GM12878 (cell line): ENCODE measurements at regions not wholly inside any gene's neighbourhood (a gene's known extent, or its start where the extent isn't known, plus 50 kb on each side); places are given as distances from the start of the nearest gene placed in this dataset.

Source experiments
- ATAC-seq: fragments of 200-7000 bp; cut with Tn5 transposase; 3 replicates; pipeline ENCODE4 v1.9.1; 2020; ENCODE audit warnings: mild to moderate bottlenecking, moderate library complexity
- BruUV-seq: library from RNA; stranded (reverse); fragments of 400-500 nt; replicated peaks from 2 replicates; lab custom pipeline; 2021; lab: Mats Ljungman, UMichigan
- CTCF ChIA-PET: fragments of 300-600 bp; sonication (Branson Sonifier 250); formaldehyde crosslinking; extraction: SDS; loops from one replicate; lab custom pipeline; 2021; ENCODE audit warnings: inconsistent platforms; lab: Yijun Ruan, JAX
- POLR2A ChIA-PET: fragments of 350-600 bp; formaldehyde crosslinking; extraction: SDS; loops from one replicate; lab custom pipeline; 2021; ENCODE audit warnings: inconsistent platforms; lab: Charles Lee
- RAD21 ChIA-PET: fragments of 300-600 bp; sonication (Branson Sonifier 250); formaldehyde crosslinking; loops from one replicate; lab custom pipeline; 2023; ENCODE audit warnings: antibody characterized with exemption; ENCODE audit not compliant: unreplicated experiment; lab: Charles Lee
- SMC1A ChIA-PET: fragments of 300-600 bp; sonication (Branson Sonifier 250); formaldehyde crosslinking; loops from one replicate; lab custom pipeline; 2023; ENCODE audit not compliant: unreplicated experiment, uncharacterized antibody; lab: Charles Lee
- DNase-seq: peaks from one replicate; pipeline ENCODE4 v3.0.0-alpha.2; 2011; ENCODE audit warnings: low read depth, low spot score
- FAIRE-seq: peaks from 3 replicates; lab custom pipeline; 2011; peaks lifted over from hg19 to GRCh38; lab: Jason Lieb, UNC
- H2AFZ ChIP-seq: 2 replicates; pipeline ENCODE4 v1.6.0; 2011; ENCODE audit warnings: low read depth, low read length, control low read depth; ENCODE audit not compliant: control insufficient read depth
- H3K27ac ChIP-seq: 2 replicates; pipeline ENCODE4 v1.5.1; 2011; ENCODE audit warnings: control low read depth; ENCODE audit not compliant: control insufficient read depth, insufficient read depth
- H3K27me3 ChIP-seq, 2 experiments: replicated peaks in 1 of 2; 2 replicates each; pipeline versions ENCODE4 v1.6.0 to v1.6.1; 2011; ENCODE audit warnings: low read length in 1 of 2; ENCODE audit not compliant: control insufficient read depth in 2 of 2, insufficient read depth in 2 of 2
- H3K36me3 ChIP-seq, 2 experiments: 2 replicates each; pipeline ENCODE4 v1.5.1; 2011; ENCODE audit warnings: low read length in 1 of 2; ENCODE audit not compliant: control insufficient read depth in 2 of 2, insufficient read depth in 2 of 2
- H3K4me1 ChIP-seq: 2 replicates; pipeline ENCODE4 v1.6.1; 2011; ENCODE audit warnings: mild to moderate bottlenecking, low read length, moderate library complexity, mixed read lengths; ENCODE audit not compliant: control insufficient read depth, insufficient read depth
- H3K4me2 ChIP-seq: 2 replicates; pipeline ENCODE4 v1.6.0; 2011; ENCODE audit warnings: control low read depth; ENCODE audit not compliant: control insufficient read depth, insufficient read depth
- H3K4me3 ChIP-seq: fragments of 200-600 bp; sonication (generic); 2 replicates; pipeline ENCODE4 v1.5.1; 2016
- H3K79me2 ChIP-seq: 2 replicates; pipeline ENCODE4 v1.6.0; 2011; ENCODE audit warnings: low read length; ENCODE audit not compliant: control insufficient read depth, insufficient read depth
- H3K9ac ChIP-seq: 2 replicates; pipeline ENCODE4 v1.8.0; 2011; ENCODE audit warnings: low read length, control low read depth, mixed read lengths; ENCODE audit not compliant: control insufficient read depth, insufficient read depth
- H3K9me3 ChIP-seq: replicated peaks from 3 replicates; pipeline ENCODE4 v1.5.1; 2011; ENCODE audit warnings: mild to moderate bottlenecking, low read length; ENCODE audit not compliant: control insufficient read depth, insufficient read depth
- H4K20me1 ChIP-seq: 2 replicates; pipeline ENCODE4 v1.6.0; 2011; ENCODE audit not compliant: control insufficient read depth, insufficient read depth
- ATF2 ChIP-seq: IDR thresholded peaks from 2 replicates; pipeline ENCODE4 v1.6.1; 2012; ENCODE audit warnings: low read length, inconsistent platforms
- BRCA1 ChIP-seq: IDR thresholded peaks from 2 replicates; pipeline ENCODE4 v1.6.1; 2011; ENCODE audit warnings: low read depth, low read length, improper control_type of control experiment
- MLLT1 ChIP-seq: fragments of 450-650 bp; IDR thresholded peaks from 2 replicates; pipeline ENCODE4 v1.6.1; 2016; ENCODE audit warnings: mild to moderate bottlenecking
- NFYA ChIP-seq: IDR thresholded peaks from 2 replicates; pipeline ENCODE4 v1.6.1; 2011; ENCODE audit warnings: low read depth, mild to moderate bottlenecking, low read length, improper control_type of control experiment, borderline replicate concordance
- NFYB ChIP-seq: IDR thresholded peaks from 2 replicates; pipeline ENCODE4 v1.6.1; 2011; ENCODE audit warnings: low read depth, mild to moderate bottlenecking, low read length, improper control_type of control experiment, moderate library complexity; ENCODE audit not compliant: insufficient read depth
- PML ChIP-seq: IDR thresholded peaks from 2 replicates; pipeline ENCODE4 v1.6.1; 2012; ENCODE audit warnings: low read length, inconsistent platforms
- RELA ChIP-seq: fragments of 450-650 bp; IDR thresholded peaks from 2 replicates; pipeline ENCODE4 v1.8.0; 2014; ENCODE audit warnings: borderline replicate concordance; ENCODE audit not compliant: partially characterized antibody
- SIN3A ChIP-seq: IDR thresholded peaks from 2 replicates; pipeline ENCODE4 v1.6.1; 2012; ENCODE audit warnings: low read depth, low read length, improper control_type of control experiment
- SUPT20H ChIP-seq: IDR thresholded peaks from 2 replicates; pipeline ENCODE4 v1.6.1; 2011; ENCODE audit warnings: low read depth, mild to moderate bottlenecking, low read length, moderate library complexity, borderline replicate concordance; ENCODE audit not compliant: control insufficient read depth
- ZSCAN29 ChIP-seq: fragments of 450-650 bp; IDR thresholded peaks from 2 replicates; pipeline ENCODE4 v1.6.1; 2017; ENCODE audit warnings: mild to moderate bottlenecking, moderate library complexity
- WGBS: methylation state at CpG from one replicate; pipeline ENCODE4 v1.1.6; 2016; ENCODE audit warnings: low lambda C conversion rate; ENCODE audit not compliant: insufficient replicate concordance, insufficient coverage; ENCODE audit errors: missing lambda C conversion rate; 5-methylcytosine and 5-hydroxymethylcytosine counted together
- in situ Hi-C: fragments of 300-500 bp; cut with MboI; formaldehyde crosslinking; loops from 9 replicates; pipeline ENCODE4 v1.14.3; 2018; ENCODE audit warnings: mixed read lengths
- intact Hi-C: fragments of 100-400 bp; cut with micrococcal nuclease; formaldehyde crosslinking; loops from one replicate; pipeline ENCODE4 v1.14.2; 2022; ENCODE audit not compliant: unreplicated experiment
- TF ChIP-seq, protein P1 (sequence below): IDR thresholded peaks from 2 replicates; pipeline ENCODE4 v1.6.1; 2012; ENCODE audit warnings: low read depth, low read length, improper control_type of control experiment
- TF ChIP-seq, protein P2 (sequence below): IDR thresholded peaks from 2 replicates; pipeline ENCODE4 v1.6.1; 2011; ENCODE audit warnings: low read depth, low read length, improper control_type of control experiment, borderline replicate concordance

GRCh38 chr13:53863520-53863919 is 834.9 kb downstream of the OLFM4 start:
- Histone ChIP-seq H3K36me3 (no peaks in the 10 kb centered on the region), H3K79me2 (no peaks in the 10 kb centered on the region), H4K20me1 (no peaks in the 10 kb centered on the region), H3K27ac (no peak overlapping the region), H3K9ac (no peak overlapping the region), H3K9me3 (no peaks in the 10 kb centered on the region), H3K4me1 (no peaks in the 10 kb centered on the region), H3K4me2 (no peak overlapping the region), H2AFZ (no peak overlapping the region), H3K27me3 (no peaks in the 10 kb centered on the region), H3K4me3 (no peak overlapping the region)
- intact Hi-C loops (no loop called here), in situ Hi-C loops (no loop called here)
- TF ChIP-seq MLLT1 (no peak), NFYB (no peak), SUPT20H (no peak), NFYA (no peak)
- FAIRE-seq (no peak), DNase-seq (no peak), ATAC-seq (no peak)
- CTCF ChIA-PET = interaction anchor here (1.6 kb wide), 1 partner anchor 81 kb away, joined by 3 read pairs; no protein-coding TSS in a partner anchor
- WGBS = 33% methylated on average over 1 of the region's 1 CpG
- BruUV-seq = no TSS peak
- SMC1A ChIA-PET = interaction anchor here (0.7 kb wide), 1 partner anchor 138 kb away, joined by 3 read pairs; no protein-coding TSS in a partner anchor
- POLR2A ChIA-PET = no interaction called here
- RAD21 ChIA-PET = no interaction called here

DNA sequence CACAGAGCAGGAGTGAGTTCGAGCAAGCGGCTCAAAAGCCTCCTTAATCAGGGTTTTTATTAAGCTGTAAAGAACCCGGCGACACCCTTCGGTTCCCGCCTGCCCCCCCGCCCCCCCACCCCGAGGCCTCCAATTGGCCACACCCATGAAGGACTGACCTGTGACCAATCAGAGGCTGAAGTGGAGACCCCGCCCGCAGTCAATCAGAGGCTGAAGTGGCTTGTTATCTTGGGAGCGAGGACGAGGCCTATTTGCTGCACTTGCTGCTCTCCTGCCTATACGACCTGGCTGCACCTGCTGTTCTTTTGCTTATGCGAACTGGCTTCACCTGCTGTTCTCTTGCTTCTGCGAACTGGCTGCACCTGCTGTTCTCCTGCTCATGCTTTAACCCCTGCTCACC is 844.9 kb downstream of the OLFM4 start:
- Histone ChIP-seq H3K79me2 (no peaks in the 10 kb centered on the region), H3K4me3 (no peak overlapping the region), H3K9me3 (no peaks in the 10 kb centered on the region), H3K27me3 (no peaks in the 10 kb centered on the region), H3K9ac (no peak overlapping the region), H3K27ac (no peak overlapping the region), H3K4me1 (no peaks in the 10 kb centered on the region), H4K20me1 (no peaks in the 10 kb centered on the region), H3K4me2 (no peak overlapping the region), H3K36me3 (no peaks in the 10 kb centered on the region), H2AFZ (no peak overlapping the region)
- BruUV-seq = no TSS peak
- in situ Hi-C loops (no loop called here), intact Hi-C loops (no loop called here)
- CTCF ChIA-PET = no interaction called here
- no peak for ATAC-seq
- RAD21 ChIA-PET = no interaction called here
- no peak for DNase-seq
- POLR2A ChIA-PET = no interaction called here
- SMC1A ChIA-PET = no interaction called here
- FAIRE-seq = no peak
- WGBS = 48% methylated on average over 13 of the region's 15 CpGs
- TF ChIP-seq ATF2 (no peak), SIN3A (no peak), RELA (no peak), ZSCAN29 (no peak), PML (no peak), BRCA1 (no peak)
- TF ChIP-seq, protein P1, sequence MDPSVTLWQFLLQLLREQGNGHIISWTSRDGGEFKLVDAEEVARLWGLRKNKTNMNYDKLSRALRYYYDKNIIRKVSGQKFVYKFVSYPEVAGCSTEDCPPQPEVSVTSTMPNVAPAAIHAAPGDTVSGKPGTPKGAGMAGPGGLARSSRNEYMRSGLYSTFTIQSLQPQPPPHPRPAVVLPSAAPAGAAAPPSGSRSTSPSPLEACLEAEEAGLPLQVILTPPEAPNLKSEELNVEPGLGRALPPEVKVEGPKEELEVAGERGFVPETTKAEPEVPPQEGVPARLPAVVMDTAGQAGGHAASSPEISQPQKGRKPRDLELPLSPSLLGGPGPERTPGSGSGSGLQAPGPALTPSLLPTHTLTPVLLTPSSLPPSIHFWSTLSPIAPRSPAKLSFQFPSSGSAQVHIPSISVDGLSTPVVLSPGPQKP = no peak
- TF ChIP-seq, protein P2, sequence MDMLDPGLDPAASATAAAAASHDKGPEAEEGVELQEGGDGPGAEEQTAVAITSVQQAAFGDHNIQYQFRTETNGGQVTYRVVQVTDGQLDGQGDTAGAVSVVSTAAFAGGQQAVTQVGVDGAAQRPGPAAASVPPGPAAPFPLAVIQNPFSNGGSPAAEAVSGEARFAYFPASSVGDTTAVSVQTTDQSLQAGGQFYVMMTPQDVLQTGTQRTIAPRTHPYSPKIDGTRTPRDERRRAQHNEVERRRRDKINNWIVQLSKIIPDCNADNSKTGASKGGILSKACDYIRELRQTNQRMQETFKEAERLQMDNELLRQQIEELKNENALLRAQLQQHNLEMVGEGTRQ = no peak
